ENCODE measurements at regions not wholly inside any gene's neighbourhood (a gene's known extent, or its start where the extent isn't known, plus 50 kb on each side); places are given as distances from the start of the nearest gene placed in this dataset.

GRCh38 chr7:26087321-26088091 lies 64.5 kb upstream of the NFE2L3 start:
- TF ChIP-seq, protein P1, sequence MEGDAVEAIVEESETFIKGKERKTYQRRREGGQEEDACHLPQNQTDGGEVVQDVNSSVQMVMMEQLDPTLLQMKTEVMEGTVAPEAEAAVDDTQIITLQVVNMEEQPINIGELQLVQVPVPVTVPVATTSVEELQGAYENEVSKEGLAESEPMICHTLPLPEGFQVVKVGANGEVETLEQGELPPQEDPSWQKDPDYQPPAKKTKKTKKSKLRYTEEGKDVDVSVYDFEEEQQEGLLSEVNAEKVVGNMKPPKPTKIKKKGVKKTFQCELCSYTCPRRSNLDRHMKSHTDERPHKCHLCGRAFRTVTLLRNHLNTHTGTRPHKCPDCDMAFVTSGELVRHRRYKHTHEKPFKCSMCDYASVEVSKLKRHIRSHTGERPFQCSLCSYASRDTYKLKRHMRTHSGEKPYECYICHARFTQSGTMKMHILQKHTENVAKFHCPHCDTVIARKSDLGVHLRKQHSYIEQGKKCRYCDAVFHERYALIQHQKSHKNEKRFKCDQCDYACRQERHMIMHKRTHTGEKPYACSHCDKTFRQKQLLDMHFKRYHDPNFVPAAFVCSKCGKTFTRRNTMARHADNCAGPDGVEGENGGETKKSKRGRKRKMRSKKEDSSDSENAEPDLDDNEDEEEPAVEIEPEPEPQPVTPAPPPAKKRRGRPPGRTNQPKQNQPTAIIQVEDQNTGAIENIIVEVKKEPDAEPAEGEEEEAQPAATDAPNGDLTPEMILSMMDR (IDR thresholded peaks at IDR 0.05) = no peak
- TF ChIP-seq EZH2 (IDR thresholded peaks at IDR 0.05; ENCODE audit: borderline replicate concordance, insufficient read depth, low read depth, low read length, poor library complexity, severe bottlenecking) = no peak
